ENCODE measurements at regions not wholly inside any gene's neighbourhood (a gene's known extent, or its start where the extent isn't known, plus 50 kb on each side); places are given as distances from the start of the nearest gene placed in this dataset.

- no peak for TF ChIP-seq ZNF274 (IDR thresholded peaks at IDR 0.05; ENCODE audit: low read depth, low read length)
- no peak for TF ChIP-seq YY1 (IDR thresholded peaks at IDR 0.05; ENCODE audit: insufficient read depth, insufficient read length)
- no peak for TF ChIP-seq SUZ12 (IDR thresholded peaks at IDR 0.05; ENCODE audit: extremely low read depth, insufficient read depth, insufficient read length)
These were observed 249.3 kb upstream of the GULP1 start for GRCh38 chr2:188042412-188042811.
